ENCODE measurements at regions not wholly inside any gene's neighbourhood (a gene's known extent, or its start where the extent isn't known, plus 50 kb on each side); places are given as distances from the start of the nearest gene placed in this dataset.

GRCh38 chr7:34371922-34372321 is 286.1 kb upstream of the NPSR1 start:
- no peak for TF ChIP-seq CTCF (IDR thresholded peaks at IDR 0.05)

GRCh38 chr7:34373940-34374339 is 284.1 kb upstream of the NPSR1 start:
- no peak for TF ChIP-seq CTCF (IDR thresholded peaks at IDR 0.05)

GRCh38 chr7:34382166-34382893 is 275.7 kb upstream of the NPSR1 start:
- TF ChIP-seq CTCF (IDR thresholded peaks at IDR 0.05), result no peak

- no peak for TF ChIP-seq CTCF (IDR thresholded peaks at IDR 0.05)
Measured at GRCh38 chr7:34385384-34385783, 272.6 kb upstream of the NPSR1 start.

- no peak for TF ChIP-seq CTCF (IDR thresholded peaks at IDR 0.05)
Measured at GRCh38 chr7:34389332-34390078, 268.5 kb upstream of the NPSR1 start.

- TF ChIP-seq CTCF (IDR thresholded peaks at IDR 0.05), result no peak
Measured at GRCh38 chr7:34390103-34390502, 267.9 kb upstream of the NPSR1 start.

GRCh38 chr7:34392972-34393371 is 265.0 kb upstream of the NPSR1 start:
- no peak for TF ChIP-seq CTCF (IDR thresholded peaks at IDR 0.05)
